ENCODE measurements at regions not wholly inside any gene's neighbourhood (a gene's known extent, or its start where the extent isn't known, plus 50 kb on each side); places are given as distances from the start of the nearest gene placed in this dataset.

DNA sequence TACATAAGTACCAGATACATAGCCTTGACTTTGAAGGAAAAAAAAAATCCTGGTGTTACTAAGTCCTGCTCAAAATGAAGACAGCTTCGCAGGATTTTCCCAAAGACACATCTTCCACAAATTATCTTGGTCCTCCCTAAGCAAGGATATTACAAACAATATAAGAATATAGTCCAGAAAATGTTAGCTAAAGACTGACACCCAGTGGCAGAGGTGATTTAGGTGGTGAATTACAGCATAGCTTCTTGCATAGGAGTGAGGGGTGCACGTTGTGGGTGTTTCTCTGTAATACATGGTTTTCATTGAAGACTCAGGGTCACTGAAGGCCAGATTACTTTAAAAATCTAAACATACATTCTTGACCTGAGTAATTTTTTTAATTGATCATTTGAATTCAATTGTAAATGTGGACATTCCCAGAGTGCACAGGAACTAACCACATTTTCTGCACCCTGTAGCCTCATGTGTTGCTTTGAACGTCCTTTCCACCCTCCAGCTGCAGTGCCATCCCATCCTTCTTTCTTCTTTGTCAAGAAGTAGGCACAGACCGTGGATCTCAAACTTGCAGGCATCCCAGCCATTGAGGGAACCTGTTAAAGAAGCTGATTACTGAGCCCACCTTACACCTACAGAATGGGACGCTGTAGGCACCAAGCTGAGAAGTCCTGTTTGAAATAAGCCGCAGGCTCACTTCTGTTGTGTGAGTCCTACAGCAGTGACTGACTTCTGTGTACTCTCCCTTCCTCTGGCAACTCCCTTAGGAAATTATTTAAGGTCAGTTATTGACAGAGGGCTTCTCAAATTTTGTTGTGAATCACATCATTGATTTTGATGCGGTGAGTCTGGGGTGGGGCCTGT lies 102.6 kb downstream of the PERP start:
- Histone ChIP-seq H3K9ac (ENCODE audit: insufficient read depth, low read length, poor library complexity, severe bottlenecking) (no peak overlapping the region), H3K27me3 (ENCODE audit: control insufficient read depth in 2 of 2, insufficient read depth in 2 of 2, low read length in 2 of 2) (no peaks in the 10 kb centered on the region), H3K9me3 (replicated peaks in 1 of 2; ENCODE audit: control insufficient read depth in 1 of 2, insufficient read depth in 1 of 2, low read length in 2 of 2) (no peaks in the 10 kb centered on the region), H3K27ac (ENCODE audit: low read depth in 1 of 2, low read length in 2 of 2) (no peak overlapping the region), H4K20me1 (ENCODE audit: insufficient read depth, low read length) (no peaks in the 10 kb centered on the region), H2AFZ (ENCODE audit: insufficient read depth, low read depth, low read length, poor library complexity, severe bottlenecking) (no peak overlapping the region), H3K4me3 (replicated peaks in 1 of 3; ENCODE audit: low read depth in 2 of 3, low read length in 3 of 3) (no peak overlapping the region), H3K4me2 (replicated peaks; ENCODE audit: extremely low read depth, low read length, poor library complexity, severe bottlenecking) (no peak overlapping the region), H3K4me1 (ENCODE audit: control insufficient read depth in 1 of 2, insufficient read depth in 2 of 2, low read length in 2 of 2) (peaks cover 0 to 9% of the 10 kb centered on the region in 2 donors), H3K79me2 (ENCODE audit: insufficient read depth, low read length) (no peaks in the 10 kb centered on the region), H3K36me3 (replicated peaks in 1 of 2; ENCODE audit: control insufficient read depth in 1 of 2, insufficient read depth in 2 of 2, low read length in 2 of 2) (no peaks in the 10 kb centered on the region)
- H3K4me3 Mint-ChIP-seq: no peak overlapping the region
- peaks cover 7% of the 10 kb centered on the region for H3K4me1 Mint-ChIP-seq
- peak; percentile 11 to 39 (median 33) for DNase-seq
- TF ChIP-seq, protein P1, sequence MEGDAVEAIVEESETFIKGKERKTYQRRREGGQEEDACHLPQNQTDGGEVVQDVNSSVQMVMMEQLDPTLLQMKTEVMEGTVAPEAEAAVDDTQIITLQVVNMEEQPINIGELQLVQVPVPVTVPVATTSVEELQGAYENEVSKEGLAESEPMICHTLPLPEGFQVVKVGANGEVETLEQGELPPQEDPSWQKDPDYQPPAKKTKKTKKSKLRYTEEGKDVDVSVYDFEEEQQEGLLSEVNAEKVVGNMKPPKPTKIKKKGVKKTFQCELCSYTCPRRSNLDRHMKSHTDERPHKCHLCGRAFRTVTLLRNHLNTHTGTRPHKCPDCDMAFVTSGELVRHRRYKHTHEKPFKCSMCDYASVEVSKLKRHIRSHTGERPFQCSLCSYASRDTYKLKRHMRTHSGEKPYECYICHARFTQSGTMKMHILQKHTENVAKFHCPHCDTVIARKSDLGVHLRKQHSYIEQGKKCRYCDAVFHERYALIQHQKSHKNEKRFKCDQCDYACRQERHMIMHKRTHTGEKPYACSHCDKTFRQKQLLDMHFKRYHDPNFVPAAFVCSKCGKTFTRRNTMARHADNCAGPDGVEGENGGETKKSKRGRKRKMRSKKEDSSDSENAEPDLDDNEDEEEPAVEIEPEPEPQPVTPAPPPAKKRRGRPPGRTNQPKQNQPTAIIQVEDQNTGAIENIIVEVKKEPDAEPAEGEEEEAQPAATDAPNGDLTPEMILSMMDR (IDR thresholded peaks at IDR 0.05): peak; percentile 50
- no peaks in the 10 kb centered on the region for H3K36me3 Mint-ChIP-seq
- H3K27ac Mint-ChIP-seq: no peak overlapping the region
- peaks cover 0 to 16% (median 3%) of the 10 kb centered on the region in 3 donors for H3K27me3 Mint-ChIP-seq (ENCODE audit: low read depth in 3 of 3)
- 75% methylated on average over 4 of the region's 7 CpGs for WGBS (ENCODE audit: insufficient coverage)
- intact Hi-C loops (cut with micrococcal nuclease): loop anchor here (5.0 to 10.0 kb wide), 2 partner anchors 108 to 300 kb away; no protein-coding TSS in a partner anchor
- no peaks in the 10 kb centered on the region for H3K9me3 Mint-ChIP-seq

DNA sequence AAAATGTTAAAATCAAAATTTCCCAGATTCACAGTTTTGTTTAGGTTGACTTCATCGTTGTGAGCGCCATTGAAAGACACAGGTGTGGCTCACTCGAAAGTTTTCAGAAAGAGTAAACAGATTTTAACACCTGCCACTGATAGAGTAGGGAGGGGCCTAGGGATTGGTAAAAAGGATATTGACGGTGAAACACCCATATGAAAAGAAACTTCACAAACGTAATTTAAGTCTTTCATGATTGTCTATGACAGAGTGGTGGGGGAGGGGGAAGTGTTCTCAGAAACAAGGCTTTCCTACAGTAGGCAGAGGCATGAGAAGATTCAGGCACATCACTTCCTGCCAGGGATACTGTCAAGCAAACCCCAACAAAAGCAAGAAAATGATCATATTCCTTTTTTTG lies 101.4 kb downstream of the PERP start:
- Histone ChIP-seq H3K9me3 (replicated peaks in 1 of 2; ENCODE audit: control insufficient read depth in 1 of 2, insufficient read depth in 1 of 2, low read length in 2 of 2) (no peaks in the 10 kb centered on the region), H3K27me3 (ENCODE audit: control insufficient read depth in 2 of 2, insufficient read depth in 2 of 2, low read length in 2 of 2) (no peaks in the 10 kb centered on the region), H4K20me1 (ENCODE audit: insufficient read depth, low read length) (no peaks in the 10 kb centered on the region), H3K79me2 (ENCODE audit: insufficient read depth, low read length) (no peaks in the 10 kb centered on the region), H3K36me3 (replicated peaks in 1 of 2; ENCODE audit: control insufficient read depth in 1 of 2, insufficient read depth in 2 of 2, low read length in 2 of 2) (no peaks in the 10 kb centered on the region), H3K4me2 (replicated peaks; ENCODE audit: extremely low read depth, low read length, poor library complexity, severe bottlenecking) (no peak overlapping the region), H3K4me1 (ENCODE audit: control insufficient read depth in 1 of 2, insufficient read depth in 2 of 2, low read length in 2 of 2) (peaks cover 0 to 7% of the 10 kb centered on the region in 2 donors), H2AFZ (ENCODE audit: insufficient read depth, low read depth, low read length, poor library complexity, severe bottlenecking) (no peak overlapping the region), H3K9ac (ENCODE audit: insufficient read depth, low read length, poor library complexity, severe bottlenecking) (no peak overlapping the region), H3K4me3 (replicated peaks in 1 of 3; ENCODE audit: low read depth in 2 of 3, low read length in 3 of 3) (no peak overlapping the region), H3K27ac (ENCODE audit: low read depth in 1 of 2, low read length in 2 of 2) (no peak overlapping the region)
- no peak for DNase-seq
- Mint-ChIP-seq H3K4me1 (peaks cover 7% of the 10 kb centered on the region), H3K27me3 (ENCODE audit: low read depth in 3 of 3) (peaks cover 0 to 16% (median 3%) of the 10 kb centered on the region in 3 donors), H3K36me3 (no peaks in the 10 kb centered on the region), H3K9me3 (no peaks in the 10 kb centered on the region), H3K27ac (no peak overlapping the region), H3K4me3 (no peak overlapping the region)
- no CpG with 5 or more reads among the region's 5 CpGs for WGBS (ENCODE audit: insufficient coverage)
- TF ChIP-seq, protein P1 (IDR thresholded peaks at IDR 0.05): no peak
- intact Hi-C loops (cut with micrococcal nuclease): loop anchor here in 1 of 2 donors (10.0 kb wide), 1 partner anchor 301 kb away; no protein-coding TSS in a partner anchor
